ENCODE measurements at regions not wholly inside any gene's neighbourhood (a gene's known extent, or its start where the extent isn't known, plus 50 kb on each side); places are given as distances from the start of the nearest gene placed in this dataset.

- no peak for TF ChIP-seq CTCF (IDR thresholded peaks at IDR 0.05)
- TF ChIP-seq EZH2 (IDR thresholded peaks at IDR 0.05) = no peak
- no peak for TF ChIP-seq EZH2phosphoT487 (IDR thresholded peaks at IDR 0.05)
These were observed 220.6 kb downstream of the CHRM3 start for GRCh38 chr1:239606850-239607400.
